Fibroblast of mammary gland (primary cell): ENCODE measurements at regions not wholly inside any gene's neighbourhood (a gene's known extent, or its start where the extent isn't known, plus 50 kb on each side); places are given as distances from the start of the nearest gene placed in this dataset.

Experiments used
- DNase-seq: peaks from one replicate; pipeline ENCODE4 v3.0.0-alpha.2; 2010; ENCODE audit warnings: low read depth
- H3K4me3 ChIP-seq: 2 replicates; pipeline ENCODE4 v1.5.1; 2011; ENCODE audit warnings: low read depth, mild to moderate bottlenecking, low read length, moderate library complexity; ENCODE audit not compliant: control insufficient read depth
- CTCF ChIP-seq: conservative IDR thresholded peaks from 2 replicates; pipeline ENCODE4 v1.5.1; 2011; ENCODE audit warnings: low read depth, low read length, inconsistent platforms; ENCODE audit not compliant: control insufficient read depth, insufficient read depth

- no peak for TF ChIP-seq CTCF
- DNase-seq, result no peak
- H3K4me3 ChIP-seq, result no peak overlapping the region
These were observed 791.0 kb downstream of the TBC1D22A start for GRCh38 chr22:47553436-47553835.

- no peak for DNase-seq
- no peak for TF ChIP-seq CTCF
- no peak overlapping the region for H3K4me3 ChIP-seq
These were observed 790.2 kb downstream of the TBC1D22A start for GRCh38 chr22:47552541-47553205.

GRCh38 chr22:47552024-47552423 is 789.6 kb downstream of the TBC1D22A start:
- TF ChIP-seq CTCF, result no peak
- no peak for DNase-seq
- H3K4me3 ChIP-seq, result no peak overlapping the region

GRCh38 chr22:47551431-47551775 is 789.0 kb downstream of the TBC1D22A start:
- no peak for DNase-seq
- no peak overlapping the region for H3K4me3 ChIP-seq
- TF ChIP-seq CTCF, result no peak

GRCh38 chr22:47550524-47551430 is 788.3 kb downstream of the TBC1D22A start:
- DNase-seq, result no peak
- no peak overlapping the region for H3K4me3 ChIP-seq
- TF ChIP-seq CTCF, result no peak

GRCh38 chr22:47549741-47550340 is 787.4 kb downstream of the TBC1D22A start:
- no peak for DNase-seq
- TF ChIP-seq CTCF, result no peak
- H3K4me3 ChIP-seq, result no peak overlapping the region
